Epithelial cell of esophagus (primary cell): ENCODE measurements at regions not wholly inside any gene's neighbourhood (a gene's known extent, or its start where the extent isn't known, plus 50 kb on each side); places are given as distances from the start of the nearest gene placed in this dataset.

Experiments used
- DNase-seq: peaks from one replicate; pipeline ENCODE4 v3.0.0; 2010; ENCODE audit warnings: low read depth
- H3K4me3 ChIP-seq: 2 replicates; pipeline ENCODE4 v1.5.1; 2011; ENCODE audit warnings: mild to moderate bottlenecking, low read length, control low read depth
- TF ChIP-seq, protein P1 (sequence below): IDR thresholded peaks from 2 replicates; pipeline ENCODE4 v1.5.1; 2011; ENCODE audit warnings: low read depth, mild to moderate bottlenecking, low read length, control low read depth, inconsistent platforms; ENCODE audit not compliant: insufficient read depth; ENCODE audit errors: missing control alignments

GRCh38 chr10:91077549-91078071, 142.9 kb upstream of the PCGF5 start:
- TF ChIP-seq, protein P1, sequence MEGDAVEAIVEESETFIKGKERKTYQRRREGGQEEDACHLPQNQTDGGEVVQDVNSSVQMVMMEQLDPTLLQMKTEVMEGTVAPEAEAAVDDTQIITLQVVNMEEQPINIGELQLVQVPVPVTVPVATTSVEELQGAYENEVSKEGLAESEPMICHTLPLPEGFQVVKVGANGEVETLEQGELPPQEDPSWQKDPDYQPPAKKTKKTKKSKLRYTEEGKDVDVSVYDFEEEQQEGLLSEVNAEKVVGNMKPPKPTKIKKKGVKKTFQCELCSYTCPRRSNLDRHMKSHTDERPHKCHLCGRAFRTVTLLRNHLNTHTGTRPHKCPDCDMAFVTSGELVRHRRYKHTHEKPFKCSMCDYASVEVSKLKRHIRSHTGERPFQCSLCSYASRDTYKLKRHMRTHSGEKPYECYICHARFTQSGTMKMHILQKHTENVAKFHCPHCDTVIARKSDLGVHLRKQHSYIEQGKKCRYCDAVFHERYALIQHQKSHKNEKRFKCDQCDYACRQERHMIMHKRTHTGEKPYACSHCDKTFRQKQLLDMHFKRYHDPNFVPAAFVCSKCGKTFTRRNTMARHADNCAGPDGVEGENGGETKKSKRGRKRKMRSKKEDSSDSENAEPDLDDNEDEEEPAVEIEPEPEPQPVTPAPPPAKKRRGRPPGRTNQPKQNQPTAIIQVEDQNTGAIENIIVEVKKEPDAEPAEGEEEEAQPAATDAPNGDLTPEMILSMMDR: no peak
- DNase-seq: peak; percentile 38
- H3K4me3 ChIP-seq: no peak overlapping the region

- TF ChIP-seq, protein P1: no peak
- DNase-seq: no peak
- no peak overlapping the region for H3K4me3 ChIP-seq
These were observed 139.7 kb upstream of the PCGF5 start for GRCh38 chr10:91080776-91081175.

DNA sequence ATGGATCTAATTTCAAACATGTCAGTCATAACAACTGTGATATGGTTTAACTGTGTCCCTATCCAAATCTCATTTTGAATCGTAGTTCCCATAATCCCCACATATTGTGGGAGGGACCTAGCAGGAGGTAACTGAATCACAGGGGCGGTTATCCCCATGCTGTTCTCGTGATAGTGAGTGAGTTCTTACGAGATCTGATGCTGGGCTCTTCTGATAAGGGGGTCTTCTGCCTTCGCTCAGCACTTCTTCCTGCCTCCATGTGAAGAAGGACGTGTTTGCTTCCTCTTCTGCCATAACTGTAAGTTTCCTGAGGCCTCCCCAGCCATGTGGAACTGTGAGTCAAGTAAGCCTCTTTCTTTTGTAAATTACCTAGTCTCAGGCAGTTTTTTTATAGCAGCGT, 138.0 kb upstream of the PCGF5 start:
- TF ChIP-seq, protein P1: no peak
- no peak for DNase-seq
- no peak overlapping the region for H3K4me3 ChIP-seq

- DNase-seq: no peak
These were observed 131.9 kb upstream of the PCGF5 start for GRCh38 chr10:91088300-91089140.

DNA sequence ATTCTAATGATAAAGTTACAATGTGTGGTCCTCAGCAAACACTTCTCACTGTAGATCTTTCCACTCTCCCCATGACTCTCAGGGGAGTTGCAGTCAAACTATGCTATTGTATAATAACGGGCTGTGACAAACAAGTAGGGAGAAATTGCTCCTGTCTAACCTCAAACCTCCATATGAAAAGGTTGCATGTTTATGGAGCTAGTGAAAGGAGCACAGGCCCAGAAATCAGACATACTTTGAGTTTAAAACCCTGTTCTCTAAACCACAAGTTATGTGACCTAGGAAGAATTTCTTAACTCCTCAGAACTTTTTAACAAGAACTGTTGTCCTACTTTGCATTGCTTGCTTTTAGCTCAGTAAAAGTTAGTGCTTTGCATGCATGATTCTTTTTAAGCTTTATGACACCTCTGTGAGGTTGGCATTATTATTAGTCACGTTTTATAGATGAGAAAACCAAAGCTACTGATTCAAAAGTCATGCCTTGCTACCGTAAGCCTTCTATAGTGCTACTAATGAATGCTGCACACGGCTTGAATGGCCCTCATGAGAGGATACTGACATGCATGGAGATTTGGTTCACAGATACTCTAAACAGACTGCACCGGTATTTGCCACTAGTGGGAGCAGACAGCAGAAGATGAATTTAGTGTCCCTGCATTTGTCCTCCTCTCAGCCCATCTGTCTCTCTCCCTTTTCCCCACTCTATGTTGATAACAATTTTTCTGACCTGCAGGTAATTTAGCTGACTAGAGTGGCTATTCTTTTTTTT, 129.5 kb upstream of the PCGF5 start:
- no peak for DNase-seq
- TF ChIP-seq, protein P1: peak; percentile 33
- H3K4me3 ChIP-seq: no peak overlapping the region

More at GRCh38 chr10:91088300-91089140, 131.9 kb upstream of the PCGF5 start:
- TF ChIP-seq, protein P1: peak; percentile 24
- no peak overlapping the region for H3K4me3 ChIP-seq

- TF ChIP-seq, protein P1: no peak
These were observed 128.7 kb upstream of the PCGF5 start for GRCh38 chr10:91091780-91092179.

More at GRCh38 chr10:91091780-91092179, 128.7 kb upstream of the PCGF5 start:
- DNase-seq: no peak
- no peak overlapping the region for H3K4me3 ChIP-seq
